Stimulated activated CD4-positive, alpha-beta T cell treated with anti-CD3 and anti-CD28 coated beads, Interleukin-2, amount 100 ng/mL, for 48 hours (primary cell): ENCODE measurements at regions not wholly inside any gene's neighbourhood (a gene's known extent, or its start where the extent isn't known, plus 50 kb on each side); places are given as distances from the start of the nearest gene placed in this dataset.

Experiments
- DNase-seq, 2 donors: peaks; one replicate each; pipeline ENCODE4 v3.0.0-alpha.2; 2020

DNA sequence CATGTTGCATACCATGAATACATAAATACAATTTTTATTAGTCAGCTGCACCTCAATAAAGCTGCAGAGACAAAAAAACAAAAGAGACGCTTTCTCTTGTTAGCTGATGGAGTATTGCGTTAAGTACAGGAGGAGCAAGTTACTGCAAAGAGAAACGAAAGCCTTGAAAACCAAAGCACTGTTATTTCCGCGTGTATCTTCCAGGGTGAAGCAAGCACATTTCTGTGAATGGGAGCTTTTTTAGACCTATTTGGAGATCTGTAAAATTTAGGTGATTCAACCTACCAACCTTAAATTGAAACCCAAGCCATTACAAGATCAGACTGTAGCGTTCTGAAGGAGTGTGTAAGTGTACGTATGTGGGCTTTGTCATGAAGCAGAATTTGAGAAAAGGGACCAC lies 390.4 kb downstream of the SOX9 start:
- no peak for DNase-seq

DNA sequence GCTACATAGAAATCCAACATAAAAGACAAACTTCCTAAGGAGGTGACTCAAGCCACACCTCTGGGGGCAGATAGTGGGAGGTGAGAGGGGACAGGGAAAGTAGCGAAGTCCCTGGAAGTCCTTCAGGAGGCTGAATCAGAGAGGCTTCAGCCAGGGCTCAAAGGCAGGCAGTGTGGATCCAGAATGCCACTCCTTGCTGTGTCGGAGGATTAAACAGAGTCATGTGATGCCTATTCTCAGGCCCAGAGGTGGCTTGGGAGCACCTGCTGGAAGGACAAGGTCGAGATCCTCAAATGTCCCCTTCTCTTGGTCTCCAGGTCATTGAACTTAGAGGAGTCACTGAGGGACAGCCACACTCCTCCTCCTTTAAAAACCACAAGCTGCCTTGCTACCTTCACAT lies 391.1 kb downstream of the SOX9 start:
- DNase-seq, result no peak

DNA sequence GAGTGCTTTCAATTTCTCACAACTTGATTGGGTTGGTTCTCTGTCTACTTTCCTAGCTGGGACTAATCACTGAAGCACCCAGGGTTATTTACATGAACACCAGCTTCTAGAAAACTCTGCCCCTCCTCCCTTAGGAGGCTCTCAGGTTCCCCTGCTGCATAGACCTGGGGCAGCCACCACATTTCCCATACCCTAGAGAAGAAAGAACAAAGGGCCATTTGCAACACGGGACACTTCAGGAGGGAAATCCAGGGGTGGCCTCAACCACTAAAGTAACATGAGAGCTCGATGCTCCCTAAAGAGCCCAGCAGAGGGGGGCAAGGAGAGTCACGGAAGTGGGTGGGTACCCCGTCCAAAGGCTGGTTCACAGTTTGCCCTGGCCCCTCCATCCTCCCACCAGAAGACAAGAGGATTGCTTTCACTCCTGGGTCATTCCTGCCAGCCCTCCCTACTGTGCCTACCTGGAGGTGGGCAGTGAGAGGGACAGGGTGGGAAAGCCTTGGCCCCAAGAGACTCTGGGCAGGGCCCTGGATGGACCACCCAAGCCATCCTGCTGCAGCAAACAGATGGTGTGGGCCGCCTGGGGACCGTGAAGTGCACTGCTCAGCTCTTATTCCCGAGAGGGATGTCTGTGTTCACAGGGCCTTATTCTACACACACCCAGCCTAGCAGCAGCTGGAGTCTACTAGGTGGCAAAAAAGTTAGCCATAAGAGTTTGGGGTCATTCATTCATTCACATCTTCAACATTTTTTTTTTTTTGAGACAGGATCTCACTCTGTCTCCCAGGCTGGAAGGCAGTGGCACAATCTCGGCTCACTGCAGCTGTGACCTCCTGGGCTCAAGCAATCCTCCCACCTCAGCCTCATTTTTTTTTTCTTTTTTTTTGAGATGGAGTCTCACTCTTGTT lies 392.1 kb downstream of the SOX9 start:
- DNase-seq, result no peak

DNA sequence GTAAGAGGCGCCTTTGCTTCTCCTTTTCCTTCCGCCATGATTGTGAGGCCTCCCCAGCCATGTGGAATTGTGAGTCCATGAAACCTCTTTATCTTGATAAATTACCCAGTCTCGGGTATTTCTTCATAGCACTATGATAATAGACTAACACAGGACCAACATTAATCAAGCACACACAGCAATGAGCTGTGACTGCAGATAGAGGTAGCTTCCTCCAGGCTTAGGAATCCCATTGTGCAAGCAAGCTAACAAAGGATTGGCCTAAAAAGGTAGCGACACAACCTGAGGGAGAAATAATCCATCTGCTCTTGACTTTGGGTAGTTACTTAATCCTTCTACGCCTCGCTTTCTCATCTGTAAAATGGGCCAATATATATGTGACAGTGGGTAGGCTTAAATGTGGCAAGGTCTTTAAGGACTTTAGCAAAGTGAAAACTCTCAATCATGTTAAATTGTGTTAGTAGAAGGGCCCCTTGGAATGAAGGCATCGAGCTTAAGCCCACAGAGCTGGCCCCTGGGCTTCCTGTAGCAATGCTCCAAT lies 393.6 kb downstream of the SOX9 start:
- DNase-seq, result no peak

DNA sequence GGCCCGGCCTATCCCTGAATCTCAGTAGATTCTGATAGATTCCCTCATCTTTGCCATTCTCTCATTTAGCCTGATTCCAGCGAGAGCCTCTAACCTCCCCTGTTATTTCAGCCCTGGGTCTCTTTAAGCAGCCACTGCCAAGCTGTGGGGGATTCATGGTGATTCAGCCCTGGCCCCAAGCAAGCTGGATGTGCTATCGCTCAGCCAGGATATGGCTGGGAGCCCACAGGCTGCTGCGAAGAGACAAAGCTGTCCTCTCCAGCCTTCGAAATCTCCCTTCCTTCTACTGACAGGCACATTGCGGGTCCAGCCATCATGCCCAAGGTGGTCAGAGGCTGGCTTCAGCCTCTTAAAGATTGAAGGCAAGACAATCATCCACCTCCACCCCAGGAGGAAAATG lies 394.1 kb downstream of the SOX9 start:
- DNase-seq, result no peak

DNA sequence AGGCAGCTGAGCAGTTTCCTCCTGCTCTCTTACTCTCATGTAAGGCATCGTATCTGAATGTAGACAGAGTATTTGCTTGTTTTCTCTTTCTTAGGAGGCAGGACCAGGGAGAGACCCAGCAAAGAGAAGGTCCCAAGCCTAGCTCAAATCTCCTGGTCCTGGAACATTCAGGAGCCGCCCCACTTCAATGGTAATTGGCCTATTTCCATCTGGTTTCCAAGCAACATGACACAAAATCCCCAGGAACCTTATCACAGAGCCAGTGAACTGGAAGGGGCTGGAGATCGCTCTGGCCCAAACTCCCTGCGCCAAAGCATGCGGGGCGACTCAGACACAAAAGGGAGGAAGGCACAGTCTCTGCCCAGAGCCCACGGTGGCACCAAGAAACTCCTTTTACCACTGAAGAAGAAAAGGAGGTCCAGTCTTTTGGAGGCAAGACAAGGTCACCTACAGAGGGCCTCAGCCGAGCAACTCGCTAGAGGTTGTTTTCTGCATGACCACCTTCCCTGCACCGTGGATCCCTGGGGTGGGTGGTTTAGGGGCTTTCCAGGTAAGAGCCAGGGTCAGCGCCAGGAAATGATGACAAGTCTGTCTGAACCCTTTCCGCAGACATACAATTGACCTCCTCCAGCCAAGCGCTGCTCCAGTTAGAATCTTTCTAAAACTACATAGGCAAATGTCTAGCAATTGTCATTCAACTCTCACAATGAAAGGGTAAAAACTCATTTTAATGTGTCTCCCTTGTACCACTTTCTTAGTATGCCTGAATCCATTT lies 394.7 kb downstream of the SOX9 start:
- no peak for DNase-seq

DNA sequence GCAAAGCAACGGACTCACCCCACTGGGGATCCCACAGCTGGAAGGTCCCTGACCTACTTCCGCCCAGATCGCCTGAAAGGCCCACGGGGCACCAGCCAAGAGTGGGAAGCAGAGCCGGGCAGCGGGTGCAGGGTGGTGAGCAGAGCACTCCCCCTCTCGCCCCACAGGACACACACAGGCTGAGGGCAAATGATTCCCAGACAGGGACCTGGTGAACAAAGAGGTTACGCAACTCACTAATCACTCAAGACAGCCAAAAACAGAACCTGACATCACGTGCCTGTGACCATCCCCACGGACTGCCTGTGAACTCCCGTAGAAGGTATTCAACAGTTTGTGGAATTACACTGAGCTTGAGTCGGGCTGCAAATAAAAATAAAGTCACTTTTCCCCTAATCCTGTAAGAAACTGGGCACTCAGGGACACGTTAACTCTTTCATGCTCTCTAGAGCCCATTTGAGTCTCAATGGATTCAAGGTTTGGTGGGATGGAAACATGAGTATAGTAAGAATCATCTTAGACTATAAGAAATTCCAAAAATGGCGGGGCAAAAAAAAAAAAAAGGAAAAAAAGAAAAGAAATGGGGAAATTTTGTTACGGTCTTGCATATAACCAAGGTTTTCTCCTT lies 396.1 kb downstream of the SOX9 start:
- no peak for DNase-seq

DNA sequence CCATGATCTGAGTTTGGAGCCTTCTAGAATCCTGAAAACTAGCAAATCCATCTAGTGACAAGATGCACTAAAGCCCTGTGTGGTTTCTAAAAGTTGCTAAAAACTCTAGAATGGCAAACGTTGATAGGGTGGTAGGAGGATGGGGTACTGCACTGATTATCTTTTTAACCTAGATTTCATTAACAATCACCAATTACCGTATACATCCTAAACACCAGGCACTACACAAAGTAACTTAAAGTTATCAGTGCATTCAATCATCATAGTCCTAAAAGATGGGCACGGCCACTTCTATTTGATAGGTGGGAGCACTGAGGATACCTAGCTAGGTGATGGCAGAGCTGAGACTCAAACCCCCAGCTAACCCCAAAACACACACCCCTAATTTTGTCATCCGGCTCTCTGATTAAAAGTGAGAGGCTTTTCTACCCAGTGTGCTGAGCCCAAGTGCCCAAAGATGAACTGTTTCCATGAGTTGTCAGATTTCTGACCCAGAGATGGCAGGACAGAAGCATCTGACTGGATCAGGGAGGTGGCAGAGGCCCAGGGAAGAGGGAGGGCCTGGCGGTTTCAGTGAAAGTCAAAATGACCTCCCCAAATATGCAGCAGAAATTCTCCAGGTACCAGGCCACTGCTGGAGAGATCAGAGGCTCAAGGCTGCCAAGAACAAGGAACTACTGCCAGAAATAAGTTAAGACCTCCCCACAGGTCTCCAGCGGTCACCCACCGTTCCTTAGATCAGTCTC lies 396.8 kb downstream of the SOX9 start:
- DNase-seq, result no peak

DNA sequence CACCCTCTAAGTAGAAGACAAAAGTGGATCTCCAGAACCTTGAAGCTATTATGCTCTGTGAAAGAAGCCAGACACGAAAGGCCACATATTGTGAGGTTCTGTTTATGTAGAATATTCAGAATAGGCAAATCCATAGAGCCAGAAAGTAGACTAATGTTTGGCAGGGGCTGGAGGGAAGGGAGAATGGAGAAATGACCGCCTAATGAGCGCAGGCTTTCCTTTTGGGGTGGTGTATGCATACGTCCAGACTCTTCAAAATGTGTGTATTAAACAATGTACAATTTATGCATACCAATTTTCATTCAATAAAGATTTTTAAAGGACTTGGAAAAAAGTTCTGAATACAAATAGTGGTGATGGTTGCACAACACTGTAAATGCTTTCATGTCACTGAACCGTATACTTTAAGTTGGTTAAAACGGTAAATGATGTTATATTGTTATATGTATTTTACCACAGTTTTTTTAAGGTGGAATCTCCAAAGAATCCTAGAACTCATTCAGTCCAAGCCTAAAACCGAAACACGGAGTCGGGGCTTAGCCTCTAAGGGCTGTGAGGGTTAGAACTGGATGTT lies 397.4 kb downstream of the SOX9 start:
- no peak for DNase-seq

DNA sequence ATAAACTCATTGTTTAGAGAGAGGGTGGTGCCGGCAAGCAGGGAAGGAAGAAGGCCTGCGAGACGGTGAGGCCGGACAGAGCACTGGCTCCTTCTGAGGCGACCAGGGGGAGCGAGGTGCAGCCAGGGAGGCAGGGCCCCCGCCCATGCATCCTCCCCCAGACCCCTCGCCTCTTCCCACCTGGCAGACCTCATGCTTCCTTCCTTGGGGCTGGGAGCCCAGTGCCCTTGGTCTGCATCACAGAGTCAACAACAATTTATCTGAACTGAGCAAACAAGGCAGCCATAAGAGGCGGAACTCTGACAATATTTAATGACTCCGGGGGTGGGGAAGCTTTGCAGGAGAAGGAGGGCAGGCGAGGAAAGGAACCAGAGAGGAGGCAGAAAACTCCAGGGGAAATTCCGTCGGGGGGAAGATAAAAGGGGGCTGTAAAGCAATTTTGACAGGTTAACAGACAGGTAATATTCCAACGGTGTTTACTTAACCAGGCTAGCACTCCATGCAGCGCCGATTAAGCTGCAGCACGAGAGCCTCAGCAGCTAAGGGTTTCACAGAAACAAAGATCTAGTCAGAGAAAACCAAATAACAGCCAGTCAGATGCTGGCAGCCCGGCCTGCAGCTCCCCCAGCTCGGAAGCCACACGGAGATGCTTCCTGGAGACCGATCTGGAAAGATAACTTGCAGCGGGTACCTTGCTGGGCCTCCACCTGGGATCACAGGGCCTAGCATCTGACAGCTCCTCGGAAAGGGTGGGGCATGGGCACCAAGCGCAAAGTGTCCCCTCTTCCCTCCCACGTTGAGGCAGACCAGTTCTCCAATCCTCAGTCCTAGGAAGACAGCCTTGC lies 398.2 kb downstream of the SOX9 start:
- no peak for DNase-seq

DNA sequence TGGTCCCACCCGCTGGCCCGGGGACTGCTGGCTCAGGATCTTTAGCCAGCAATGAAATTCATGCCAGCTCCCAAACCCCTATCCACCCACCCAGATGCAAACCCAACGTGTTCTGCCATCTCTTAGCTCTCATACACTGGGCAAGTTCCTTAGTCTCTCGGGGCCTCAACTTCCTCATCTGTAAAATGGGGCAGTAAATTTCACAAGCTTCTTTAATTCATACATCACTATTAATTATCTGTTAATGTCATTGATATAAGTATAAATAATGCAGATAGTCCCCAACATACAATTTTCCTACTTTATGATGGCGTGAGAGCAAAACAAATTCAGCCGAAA lies 398.7 kb downstream of the SOX9 start:
- no peak for DNase-seq

DNA sequence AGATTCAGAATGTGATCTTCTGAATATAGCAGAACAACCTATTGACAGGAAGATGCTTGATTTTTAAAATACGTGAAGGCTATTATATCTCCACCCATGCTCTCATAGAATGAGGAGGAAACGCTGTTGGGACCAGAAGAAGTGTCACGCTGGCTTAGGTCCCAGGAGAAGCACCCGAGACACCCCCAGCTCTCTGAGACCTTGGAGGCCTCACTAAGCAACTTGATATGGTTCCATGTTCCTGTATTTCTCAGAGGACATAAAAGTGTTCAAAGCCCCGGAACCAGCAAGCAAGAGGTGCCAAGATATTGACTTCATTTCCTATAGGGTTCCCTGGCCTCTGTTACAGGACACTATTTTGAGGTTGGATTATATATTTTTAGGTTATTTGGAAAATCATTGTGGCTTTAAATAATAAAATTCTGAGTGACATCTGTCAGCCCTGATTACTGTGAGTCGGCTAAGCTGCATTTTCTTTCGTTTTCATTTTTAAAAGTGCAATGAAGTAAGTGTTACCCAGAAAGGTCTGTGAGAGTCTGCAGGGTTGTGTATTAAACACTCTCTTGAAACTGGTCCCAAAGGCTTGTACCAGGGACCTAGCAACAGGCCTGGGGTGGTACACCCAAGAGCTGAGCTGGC lies 400.0 kb downstream of the SOX9 start:
- DNase-seq, result no peak

DNA sequence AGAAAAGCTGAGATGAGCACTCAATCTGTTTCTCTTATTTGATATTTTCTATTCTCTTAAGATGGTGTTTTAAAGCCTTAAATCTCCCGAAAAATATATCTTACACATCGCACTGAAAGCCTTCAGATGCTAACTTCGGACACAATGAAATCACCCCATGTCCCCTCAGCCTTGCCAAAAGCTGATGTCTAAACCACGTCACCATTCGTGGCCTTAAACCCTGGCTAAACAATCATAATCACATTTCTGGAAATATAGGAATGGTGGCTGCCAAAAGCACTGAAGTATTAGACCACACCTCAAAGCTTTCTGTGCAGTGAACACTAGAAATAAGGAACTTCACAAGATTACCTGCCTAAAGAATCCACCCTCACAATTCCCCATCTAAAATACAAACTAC lies 402.7 kb downstream of the SOX9 start:
- no peak for DNase-seq

DNA sequence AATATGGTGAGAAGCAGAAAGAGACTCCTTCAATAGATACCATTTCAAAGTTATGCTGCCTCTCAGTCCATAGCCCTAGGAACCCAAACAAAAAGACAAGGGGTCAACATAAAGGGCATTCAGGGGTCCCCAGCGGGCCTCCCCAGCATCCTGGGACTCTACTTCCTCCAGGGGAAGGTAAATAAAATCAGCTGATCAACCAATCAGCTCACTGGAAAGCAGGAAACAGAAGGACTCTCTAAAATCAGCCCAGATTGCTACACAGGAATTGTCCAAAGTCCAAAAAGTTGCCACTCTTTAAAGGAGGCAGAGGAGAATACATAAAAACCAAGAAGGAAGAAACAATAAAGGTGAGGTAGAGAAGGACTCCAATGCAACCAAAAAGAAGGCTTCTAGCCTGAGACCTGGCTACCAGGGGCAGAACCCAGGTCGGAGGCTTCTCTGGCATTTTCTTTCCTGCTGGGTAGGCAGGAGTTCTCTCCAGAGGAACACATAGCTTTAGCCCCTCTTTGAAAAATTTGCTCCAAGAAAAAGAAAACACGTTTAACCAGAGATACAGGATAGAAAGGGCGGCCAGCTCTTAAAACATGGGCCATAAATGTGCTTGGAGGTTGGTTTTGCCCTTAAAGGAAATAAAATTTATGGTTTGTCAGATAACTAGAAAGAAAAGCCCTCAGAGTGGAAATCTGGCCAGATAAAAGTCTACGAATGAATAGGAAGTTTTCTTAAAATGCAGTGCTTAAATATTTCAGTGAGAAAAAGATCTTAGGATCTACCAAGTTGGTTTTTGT lies 404.6 kb downstream of the SOX9 start:
- no peak for DNase-seq

DNA sequence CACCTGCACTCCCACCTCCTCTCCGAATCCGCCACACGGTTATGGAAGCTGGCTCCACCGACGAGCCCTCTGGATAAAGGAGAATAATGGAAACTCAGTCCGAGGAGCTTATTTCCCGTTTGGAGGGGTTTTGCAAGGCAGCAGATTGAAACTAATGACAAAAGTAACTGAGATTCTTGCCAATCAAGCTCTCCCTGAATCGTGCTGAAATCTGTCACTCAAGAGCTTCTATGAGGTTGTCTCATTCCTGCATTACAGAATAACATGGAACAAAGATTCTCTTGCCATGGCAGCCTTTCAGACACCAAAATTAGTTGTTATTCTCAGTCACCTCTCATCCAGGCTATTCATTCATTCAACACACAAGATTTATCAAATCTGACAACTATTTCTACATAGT lies 405.9 kb downstream of the SOX9 start:
- no peak for DNase-seq

DNA sequence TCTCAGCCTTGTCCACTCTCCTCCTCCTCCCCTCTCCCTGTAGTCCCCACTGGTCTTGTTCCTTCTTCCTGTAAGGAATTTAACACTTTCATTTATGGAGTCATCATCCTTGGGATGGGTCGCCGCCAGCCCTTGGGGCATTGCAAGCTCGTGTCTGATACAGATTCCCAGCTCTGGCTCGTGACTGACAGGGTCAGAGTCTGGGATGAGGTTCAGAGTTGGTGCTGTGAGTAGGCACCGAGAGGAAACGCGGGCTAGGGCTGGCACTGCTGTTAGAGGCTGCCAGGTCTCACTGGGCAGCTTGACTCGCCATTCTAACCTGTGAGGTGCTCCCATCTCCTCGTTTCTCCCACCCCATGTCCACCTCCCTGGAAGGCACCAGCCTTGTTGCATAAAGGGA lies 407.0 kb downstream of the SOX9 start:
- no peak for DNase-seq

DNA sequence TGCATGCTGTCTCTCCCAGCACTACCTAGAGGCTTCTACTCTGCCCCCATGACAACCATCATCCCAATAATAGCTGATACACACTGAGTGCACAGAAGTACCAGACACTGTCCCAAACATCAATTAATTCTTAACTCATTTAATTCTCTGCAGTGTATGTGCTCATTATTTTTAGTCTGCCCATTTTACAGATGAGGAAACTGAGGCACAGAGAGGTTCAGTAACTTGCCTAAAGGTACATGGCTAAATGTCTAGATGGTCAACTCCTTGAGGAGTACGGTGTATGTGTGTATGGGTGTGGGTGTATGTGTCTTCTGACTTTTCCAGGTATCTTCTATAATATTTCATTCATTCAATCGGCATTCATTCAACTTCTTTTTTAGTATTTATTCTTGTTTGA lies 407.9 kb downstream of the SOX9 start:
- no peak for DNase-seq

DNA sequence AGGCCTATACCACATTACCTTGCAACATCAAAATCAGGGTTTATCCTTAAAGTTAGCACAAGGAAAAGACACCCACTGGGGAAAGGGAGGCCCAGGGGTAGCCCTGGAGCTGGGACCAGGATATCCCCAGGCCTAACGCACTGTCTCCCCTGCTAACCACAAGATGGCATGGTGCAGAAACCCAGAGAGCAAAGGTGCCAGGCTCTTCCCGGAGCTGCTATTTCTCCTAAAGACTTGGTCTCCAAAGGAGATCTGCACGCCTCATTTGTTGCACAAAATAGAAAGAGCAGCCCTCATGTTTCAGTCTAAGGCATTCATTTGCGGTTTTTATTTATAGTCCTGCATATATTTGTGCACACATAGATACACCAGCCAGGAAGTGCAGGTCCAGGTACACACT lies 408.6 kb downstream of the SOX9 start:
- no peak for DNase-seq

DNA sequence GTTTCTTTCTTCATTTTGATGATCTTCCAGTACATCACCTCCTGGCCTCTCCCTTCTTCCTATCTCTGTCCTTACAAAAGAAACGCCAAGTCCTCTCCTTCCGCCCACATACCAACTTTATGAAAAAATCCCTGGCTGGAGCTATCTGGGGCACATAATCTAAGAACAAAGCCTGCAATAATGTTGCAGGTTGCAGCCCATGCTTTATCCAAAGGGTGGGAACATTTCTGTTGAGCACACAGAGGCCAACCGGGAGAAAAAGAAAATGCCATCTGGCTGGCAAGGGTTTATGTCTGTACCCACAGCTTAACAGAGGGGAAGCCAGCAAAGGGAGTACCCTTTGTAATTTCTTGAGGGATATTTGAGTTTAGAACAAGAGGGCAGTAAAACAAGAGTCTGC lies 409.6 kb downstream of the SOX9 start:
- no peak for DNase-seq

DNA sequence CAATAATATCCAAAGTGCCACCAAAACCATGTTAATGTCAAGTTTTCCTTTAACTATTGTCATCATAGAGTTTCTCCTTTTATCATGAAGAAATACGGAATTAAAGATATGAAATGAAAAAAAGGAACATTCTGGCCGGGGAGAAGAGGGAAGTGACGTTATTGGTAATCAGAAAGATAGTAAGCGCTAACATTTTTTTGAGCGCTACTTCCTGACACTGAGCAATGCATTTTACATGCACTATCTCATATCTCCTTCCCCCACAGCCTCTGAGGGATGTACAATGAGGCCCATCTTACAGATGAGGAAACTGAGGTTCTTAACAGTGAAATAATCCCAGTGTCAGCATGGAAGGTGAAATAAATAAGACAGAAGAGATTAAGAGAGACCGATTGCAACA lies 410.9 kb downstream of the SOX9 start:
- no peak for DNase-seq
